CD1c-positive myeloid dendritic cell (primary cell): ENCODE measurements at regions not wholly inside any gene's neighbourhood (a gene's known extent, or its start where the extent isn't known, plus 50 kb on each side); places are given as distances from the start of the nearest gene placed in this dataset.

Experiments used
- DNase-seq: peaks from one replicate; pipeline ENCODE4 v3.0.0-alpha.2; 2016; ENCODE audit errors: extremely low spot score

DNA sequence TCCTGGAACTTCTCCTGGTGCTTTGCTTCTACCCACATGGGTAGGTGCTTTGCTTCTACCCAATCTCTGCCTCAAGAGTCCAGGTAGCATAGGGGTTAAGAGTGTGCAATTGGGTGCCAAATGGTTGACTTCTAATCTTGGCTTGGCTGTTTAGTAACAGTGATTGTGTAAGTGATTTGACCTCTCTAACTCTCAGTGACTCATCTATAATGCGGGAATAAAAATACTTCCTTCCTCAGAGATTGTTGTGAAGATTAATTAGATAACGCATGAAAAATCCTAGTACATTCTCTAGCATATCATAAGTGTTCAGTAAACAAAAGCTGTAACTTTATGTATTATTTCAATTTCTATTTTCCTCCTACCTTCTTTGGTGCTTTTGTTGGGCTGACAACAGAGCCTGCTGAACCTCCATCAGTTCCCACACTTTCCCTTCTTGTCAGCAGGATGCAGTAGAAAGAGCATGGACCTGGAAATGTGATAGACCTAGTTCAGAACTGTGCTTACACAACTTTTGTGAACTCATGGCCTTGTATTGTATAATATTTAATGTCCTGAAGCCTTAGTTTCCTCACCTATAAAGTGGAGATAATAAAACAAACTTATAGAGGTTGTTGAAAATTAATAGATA is 72.9 kb upstream of the SMIM36 start:
- peak; percentile 47 for DNase-seq

DNA sequence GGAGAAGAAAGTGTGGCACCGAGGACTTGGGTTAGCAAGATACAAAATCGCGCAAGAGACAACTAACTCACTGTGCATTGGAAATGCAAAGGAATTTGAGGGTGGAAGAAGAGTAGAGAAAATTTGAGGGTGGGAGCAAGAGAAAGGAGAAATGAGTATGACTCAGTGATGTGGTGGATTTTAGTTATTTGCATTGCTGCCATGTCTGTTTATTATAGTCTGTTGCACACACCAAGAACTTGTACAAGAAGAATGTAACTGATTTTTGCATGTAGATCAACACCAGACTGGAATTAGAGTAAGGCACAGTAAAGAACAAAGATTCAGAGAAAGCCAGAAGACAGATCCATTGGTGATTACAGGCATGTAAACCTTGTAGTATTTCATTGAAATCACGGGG is 71.6 kb upstream of the SMIM36 start:
- no peak for DNase-seq

DNA sequence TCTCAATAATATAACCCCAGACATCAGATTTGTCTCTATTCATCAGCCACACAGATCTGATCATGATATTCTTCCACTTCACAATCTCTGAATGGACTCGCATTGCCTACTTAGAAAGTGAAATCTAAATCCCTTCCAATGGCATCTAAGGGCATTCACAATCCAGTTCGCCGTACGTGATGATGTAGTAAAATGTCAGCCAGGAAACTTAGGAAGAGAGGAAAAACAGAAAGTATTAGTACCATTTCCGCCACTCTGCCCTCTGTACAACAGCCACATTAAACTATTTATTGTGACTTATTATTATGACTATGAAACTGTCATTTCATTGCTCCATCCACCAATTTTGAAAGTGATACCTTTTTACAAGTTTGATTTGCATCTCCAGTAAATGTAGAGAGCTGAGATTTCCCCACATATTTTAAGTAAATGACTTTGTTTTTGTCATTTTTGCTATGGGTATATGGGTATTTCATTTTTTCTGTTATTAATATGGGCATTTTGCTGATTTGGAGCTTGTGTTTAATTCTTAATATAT is 69.4 kb upstream of the SMIM36 start:
- no peak for DNase-seq

DNA sequence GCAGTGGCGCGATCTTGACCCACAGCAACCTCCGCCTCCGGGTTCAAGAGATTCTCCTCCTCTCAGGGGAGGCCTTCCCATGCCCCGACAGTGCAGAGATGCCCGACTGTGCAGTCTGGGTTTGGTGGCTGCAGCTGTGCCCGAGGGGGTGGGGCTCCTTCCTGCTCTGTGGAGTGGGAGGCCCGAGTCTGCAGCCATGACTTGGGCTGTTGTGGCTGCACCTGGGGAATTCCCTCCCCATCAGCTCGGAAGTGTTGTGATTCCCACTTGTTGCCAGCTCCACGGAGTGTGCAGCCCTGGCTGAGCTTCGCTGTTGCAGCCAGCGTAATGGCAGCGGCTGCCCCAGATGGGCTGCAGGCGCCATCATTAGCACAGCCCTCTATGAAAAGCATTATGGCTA is 66.4 kb upstream of the SMIM36 start:
- peak; percentile 53 for DNase-seq

DNA sequence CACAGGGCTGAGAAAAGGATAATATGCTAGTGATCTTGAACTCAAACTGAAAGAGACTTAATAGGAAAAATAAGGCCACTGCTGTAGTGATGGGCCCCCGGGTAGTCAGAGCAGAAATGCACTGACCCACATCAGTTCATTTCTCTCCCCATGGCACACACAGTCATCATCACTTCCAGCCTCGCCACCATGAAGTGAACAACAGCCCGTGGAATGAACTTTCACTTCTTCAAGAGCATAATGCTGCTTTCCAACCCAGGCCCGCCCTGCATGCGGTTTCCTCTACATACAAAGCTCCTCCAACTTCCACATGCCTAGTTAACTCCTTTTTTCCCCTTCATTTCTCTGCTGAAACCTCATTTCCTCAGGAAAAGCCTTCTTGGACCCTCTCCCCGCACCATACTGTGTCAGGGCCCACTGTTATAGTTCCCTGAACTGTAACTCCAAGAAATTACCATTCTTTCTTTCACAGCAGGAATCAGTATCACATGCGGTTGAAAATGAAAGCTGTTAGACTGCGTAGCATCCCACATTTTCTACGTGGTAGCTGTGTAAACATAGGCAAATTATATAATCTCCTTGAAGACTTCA is 65.8 kb upstream of the SMIM36 start:
- peak; percentile 88 for DNase-seq

DNA sequence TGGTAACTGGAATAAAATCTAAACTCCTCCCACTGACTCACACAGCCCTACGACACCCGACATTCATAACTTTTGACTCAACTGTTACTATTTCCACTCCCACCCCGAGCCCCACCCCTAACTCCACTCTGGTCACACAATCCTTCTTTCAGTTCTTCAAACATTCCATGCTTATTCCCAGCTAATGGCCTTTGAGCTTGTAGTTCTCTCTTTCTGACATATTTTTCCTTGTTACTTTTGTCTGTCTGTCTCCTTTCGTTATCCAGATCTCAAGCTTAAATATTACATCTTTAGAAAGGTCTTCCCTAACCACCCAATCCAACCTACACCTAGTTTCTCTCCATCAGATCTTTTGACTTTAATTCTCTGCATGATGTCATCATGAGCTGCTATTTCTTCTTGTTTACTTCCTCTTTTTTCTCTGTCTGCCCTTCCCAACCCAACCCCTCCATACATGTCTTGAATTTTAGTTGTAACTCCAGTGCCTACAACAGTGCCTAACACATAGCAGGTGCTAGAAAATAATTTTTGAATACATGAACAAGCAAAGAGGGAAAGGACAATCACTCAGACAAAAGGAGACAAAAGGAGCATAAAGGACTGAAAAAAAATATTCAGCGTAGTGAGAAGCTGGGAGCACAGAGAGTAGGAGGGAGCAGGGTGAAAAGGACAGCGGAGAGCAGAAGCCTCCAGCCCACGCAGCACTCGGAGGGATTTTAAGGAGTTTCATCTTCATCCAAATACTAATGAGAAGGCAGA is 65.2 kb upstream of the SMIM36 start:
- peak; percentile 78 for DNase-seq

DNA sequence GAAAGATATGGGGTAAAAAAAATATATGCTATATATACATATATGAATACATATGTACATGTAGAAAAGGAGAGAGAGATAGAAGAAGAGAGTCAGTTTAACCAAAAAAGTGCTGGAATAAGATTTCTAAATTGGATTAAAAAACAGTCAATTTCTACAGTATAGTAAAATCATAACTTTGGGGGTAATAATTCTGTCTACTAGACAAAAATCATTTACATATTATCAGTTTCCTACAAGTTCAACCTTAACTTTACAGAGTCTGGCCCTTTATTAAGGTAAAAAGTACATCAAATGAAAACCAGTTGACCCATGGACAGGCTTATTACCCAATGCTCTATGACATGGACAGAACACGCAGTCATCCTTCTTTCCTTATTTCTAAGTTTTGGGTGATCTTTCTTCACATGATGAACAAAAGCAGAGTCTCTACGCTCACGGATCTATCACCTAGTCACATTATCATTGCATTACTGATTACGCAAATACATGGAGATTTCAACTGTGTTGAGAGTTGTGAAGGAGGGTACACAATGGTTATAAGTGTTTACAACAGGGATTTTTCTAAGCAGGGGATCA is 63.9 kb upstream of the SMIM36 start:
- DNase-seq: peak; percentile 46

DNA sequence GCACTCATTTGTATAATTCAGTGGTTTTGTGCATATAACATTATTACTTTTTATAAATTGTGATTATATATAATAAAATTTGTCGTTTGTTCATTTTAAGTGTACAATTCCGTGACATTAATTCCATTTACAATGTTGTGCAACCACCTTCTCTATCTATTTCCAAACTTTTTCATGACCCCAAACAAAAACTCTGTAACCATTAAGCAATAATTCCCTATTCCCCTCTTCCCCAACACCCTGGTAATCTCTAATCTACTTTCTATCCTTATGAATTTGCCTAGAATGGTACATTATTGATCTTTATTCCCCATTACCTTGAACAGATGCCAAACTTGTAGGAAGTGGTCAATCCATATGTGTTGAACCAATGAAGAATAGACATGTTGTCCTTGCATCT is 61.3 kb upstream of the SMIM36 start:
- DNase-seq: no peak

DNA sequence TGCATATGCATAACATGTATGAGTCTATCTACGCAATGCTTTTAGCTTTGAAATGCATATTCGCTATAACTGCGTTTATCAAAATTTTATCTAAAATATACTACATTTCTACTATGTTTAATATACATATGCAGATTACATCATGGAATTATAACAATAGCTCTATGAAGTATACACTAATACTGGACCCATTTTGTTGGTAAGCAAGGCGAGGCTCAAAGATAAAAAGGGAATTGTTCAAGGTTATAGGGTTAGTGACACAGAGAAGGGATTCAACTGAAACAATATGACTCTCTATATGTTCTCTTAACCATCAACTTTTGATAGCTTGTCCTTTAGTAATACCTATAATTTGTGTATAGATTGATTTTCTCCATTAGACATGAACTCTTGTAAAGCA is 60.9 kb upstream of the SMIM36 start:
- no peak for DNase-seq

DNA sequence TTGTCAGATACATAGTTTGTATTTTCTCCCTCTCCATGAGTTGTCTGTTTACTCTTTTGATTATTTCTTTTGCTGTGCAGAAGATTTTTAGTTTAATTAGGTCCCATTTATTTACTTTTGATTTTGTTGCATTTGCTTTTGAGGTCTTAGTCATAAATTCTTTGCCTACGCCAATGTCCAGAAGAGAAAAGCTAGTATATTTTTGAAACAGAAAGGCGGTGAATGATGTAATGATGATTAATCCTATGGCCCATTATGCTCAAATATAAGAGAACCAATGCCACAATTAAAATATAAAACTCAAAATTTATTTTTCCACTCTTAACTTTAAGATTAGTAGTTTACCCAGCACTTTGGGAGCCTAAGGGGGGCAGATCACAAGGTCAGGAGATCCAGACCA is 59.8 kb upstream of the SMIM36 start:
- no peak for DNase-seq

DNA sequence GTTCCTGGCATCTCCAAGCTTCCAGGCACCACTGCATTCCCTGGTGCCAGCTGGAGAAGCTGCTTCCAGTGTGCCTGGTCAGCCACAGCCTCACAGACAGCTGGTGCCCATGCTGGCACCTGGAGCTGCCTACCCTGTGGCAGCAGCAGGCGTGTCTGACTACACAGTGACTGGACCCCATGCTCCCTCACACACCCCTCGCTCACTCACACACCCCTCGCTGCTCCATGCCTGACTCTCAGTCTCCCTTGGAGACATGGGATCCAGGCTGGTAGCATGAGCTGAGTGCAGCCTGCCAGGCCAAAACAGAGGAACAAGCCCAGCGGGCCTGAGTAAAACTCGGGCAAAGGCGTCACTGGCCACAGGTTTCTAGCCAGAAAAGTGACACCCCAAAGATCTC is 59.1 kb upstream of the SMIM36 start:
- DNase-seq: no peak

DNA sequence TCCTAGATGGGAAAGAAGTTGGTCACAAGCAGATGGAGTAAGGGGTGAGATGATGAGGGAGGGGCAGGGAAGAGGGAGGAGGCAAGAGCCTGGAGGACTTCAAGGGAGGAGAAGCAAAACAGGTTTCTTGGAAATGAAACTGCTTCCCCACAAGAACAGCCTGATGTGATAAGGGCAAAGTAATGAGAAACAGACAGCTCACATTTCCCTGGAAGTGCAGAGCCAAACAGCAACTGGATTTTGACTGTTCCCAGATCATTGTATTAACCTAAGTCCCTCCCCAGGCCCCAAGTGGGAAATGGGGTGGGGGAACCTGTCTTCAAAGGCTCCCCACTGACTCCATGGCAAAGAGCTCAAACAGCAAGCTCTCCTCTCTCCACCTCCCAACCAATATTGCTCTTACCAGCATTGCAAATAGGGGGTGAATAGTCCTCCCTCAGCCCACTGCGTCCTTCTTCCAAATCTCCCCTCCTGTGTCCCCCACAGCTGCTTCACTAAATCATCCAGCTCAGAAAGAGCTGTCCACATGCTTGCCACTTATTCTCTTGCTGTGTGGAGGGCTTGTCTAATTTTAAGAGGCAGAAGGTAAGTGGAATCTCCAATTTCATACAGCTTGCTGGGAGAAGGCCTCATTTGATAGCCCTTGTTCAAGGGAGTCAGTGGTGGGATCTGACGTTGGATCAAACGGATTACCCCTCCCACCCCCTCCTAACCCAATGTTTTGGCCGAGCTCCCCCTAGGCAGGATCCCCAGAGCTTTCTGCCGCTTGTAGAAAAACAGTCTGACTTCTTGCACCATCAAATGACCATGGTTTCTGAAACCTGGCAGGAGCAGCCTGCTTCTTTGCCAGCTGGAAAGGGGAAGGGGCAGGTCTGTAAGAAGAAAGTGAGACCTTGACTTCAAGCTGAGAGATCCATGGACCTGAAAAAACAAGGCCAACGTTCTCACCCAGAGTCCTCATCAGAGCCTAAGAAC is 56.3 kb upstream of the SMIM36 start:
- DNase-seq: no peak

DNA sequence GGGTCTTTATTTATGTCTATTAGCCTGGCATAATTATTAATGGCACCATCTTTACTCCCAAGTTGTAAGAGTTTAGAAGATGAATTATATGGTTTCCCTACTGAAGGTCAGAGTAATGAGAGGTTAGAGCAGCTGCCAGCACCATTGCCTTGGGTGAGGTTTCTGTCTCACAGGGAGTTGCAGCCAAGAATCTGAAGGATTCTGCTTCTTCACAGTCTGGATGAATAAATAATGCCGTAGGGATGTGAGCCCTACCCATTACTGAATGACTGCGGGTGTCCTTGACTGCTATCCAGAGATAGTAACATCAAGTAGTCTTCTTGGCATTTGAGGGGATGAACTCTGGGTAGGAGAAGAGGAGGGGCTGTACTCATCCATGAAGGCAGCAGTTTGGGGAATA is 52.8 kb upstream of the SMIM36 start:
- no peak for DNase-seq

DNA sequence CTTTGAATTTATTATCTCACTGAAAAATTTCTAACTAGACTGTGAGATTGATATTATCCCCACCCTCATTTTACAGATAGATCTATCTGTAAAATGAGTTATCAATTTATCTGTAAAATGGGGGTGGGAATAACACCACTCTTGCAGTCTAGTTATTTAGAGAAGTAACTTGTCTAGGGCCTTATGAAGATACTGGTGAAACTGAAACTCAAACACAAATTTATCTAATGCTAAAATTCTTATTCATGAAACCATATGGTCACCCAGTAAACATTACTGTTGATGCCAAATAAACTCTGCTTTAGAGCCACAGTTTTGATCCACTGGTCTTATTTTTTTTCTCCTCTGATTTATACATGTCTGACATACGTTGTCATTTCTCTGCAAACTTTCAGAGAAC is 52.1 kb upstream of the SMIM36 start:
- no peak for DNase-seq

DNA sequence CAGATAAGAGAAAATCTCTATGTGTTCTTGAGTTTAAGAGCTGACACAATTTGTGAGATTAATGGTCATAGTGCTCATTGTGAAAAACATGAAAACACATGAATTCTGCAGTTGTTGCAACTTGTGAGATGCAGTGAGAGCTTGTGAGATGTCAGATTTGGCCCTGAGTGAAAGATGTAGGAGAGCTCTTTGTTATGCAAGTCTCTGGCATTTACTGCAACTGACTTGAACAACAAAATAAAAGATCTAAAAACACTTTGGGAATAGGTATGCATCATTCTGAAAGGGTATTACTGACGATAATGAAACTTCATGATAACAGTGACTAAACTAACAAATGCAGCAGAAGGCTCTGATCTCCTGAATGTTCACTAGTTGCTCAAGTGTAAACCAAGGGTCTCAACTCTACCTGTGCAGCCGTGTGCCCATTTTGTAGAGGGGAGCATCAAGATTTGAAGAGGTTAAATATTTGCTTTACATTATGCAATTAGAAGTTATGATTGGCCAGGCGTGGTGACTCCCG is 50.8 kb upstream of the SMIM36 start:
- DNase-seq: no peak

DNA sequence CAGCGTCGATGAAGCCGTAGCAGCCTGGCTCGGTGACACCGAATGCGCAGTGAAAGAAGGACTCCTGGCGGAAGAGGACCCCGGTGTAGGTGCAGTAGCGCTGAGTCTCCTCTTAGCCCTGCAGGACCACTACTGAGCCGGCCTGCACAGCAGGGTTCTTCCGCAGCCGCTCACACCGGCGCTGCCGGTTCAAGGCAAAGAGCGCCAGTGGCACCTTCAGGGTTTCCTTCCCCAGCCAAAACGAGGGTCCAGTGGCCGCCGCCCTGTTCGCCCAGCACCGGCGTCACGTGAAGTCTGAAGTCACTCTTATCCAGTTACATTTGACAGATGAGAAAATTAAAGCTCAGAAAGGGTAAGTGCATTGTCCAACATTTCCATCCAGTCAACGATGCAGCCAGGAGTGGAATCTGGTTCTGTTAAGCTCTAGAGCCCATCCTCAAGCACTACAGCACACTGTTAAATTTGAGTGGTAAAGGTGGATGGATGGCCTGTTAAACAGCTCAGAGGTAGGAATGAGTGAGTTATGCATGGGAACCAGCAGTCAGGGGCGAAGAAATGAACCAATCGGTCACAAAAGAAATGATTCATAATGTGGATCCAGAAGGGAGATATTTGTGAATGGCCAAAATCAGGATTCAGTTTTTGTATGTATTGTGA is 50.2 kb upstream of the SMIM36 start:
- no peak for DNase-seq
